Uterus (tissue), 2 donors: ENCODE measurements at regions not wholly inside any gene's neighbourhood (a gene's known extent, or its start where the extent isn't known, plus 50 kb on each side); places are given as distances from the start of the nearest gene placed in this dataset.

ENCODE experiments used
- POLR2A ChIP-seq, 2 donors: fragments of 450-650 bp; IDR thresholded peaks; one replicate each; pipeline ENCODE4 v1.6.1; 2016; ENCODE audit warnings: antibody characterized with exemption in 2 of 2, mild to moderate bottlenecking in 1 of 2, moderate library complexity in 1 of 2
- TF ChIP-seq, protein P1 (sequence below), 4 experiments: fragments of 200-600 bp in 2 of 4; fragments of 450-650 bp in 2 of 4; sonication (generic) in 2 of 4; IDR thresholded peaks; one replicate each; pipeline ENCODE4 v1.5.1; 2016 to 2019; ENCODE audit warnings: antibody characterized with exemption in 4 of 4, mild to moderate bottlenecking in 2 of 4, moderate library complexity in 1 of 4

DNA sequence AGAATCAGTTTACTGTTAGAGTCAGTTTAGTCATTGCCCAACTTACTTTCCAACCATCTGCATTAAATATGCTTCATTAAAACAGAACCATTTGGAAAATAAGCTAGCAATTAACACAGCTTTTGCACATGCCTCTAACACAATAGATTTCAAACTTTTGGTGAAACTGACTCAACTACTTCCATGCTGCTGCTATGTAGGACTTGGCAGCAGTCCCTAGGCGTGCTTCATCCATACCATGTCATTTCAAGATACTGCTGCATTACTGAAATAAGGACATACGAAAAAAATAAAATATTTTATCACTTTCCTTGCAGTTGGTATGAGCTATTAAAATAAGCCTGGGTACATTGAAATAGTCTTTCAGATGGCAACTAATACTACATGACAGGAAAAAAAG is 65.5 kb upstream of the SOX6 start:
- TF ChIP-seq, protein P1, sequence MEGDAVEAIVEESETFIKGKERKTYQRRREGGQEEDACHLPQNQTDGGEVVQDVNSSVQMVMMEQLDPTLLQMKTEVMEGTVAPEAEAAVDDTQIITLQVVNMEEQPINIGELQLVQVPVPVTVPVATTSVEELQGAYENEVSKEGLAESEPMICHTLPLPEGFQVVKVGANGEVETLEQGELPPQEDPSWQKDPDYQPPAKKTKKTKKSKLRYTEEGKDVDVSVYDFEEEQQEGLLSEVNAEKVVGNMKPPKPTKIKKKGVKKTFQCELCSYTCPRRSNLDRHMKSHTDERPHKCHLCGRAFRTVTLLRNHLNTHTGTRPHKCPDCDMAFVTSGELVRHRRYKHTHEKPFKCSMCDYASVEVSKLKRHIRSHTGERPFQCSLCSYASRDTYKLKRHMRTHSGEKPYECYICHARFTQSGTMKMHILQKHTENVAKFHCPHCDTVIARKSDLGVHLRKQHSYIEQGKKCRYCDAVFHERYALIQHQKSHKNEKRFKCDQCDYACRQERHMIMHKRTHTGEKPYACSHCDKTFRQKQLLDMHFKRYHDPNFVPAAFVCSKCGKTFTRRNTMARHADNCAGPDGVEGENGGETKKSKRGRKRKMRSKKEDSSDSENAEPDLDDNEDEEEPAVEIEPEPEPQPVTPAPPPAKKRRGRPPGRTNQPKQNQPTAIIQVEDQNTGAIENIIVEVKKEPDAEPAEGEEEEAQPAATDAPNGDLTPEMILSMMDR (IDR thresholded peaks at IDR 0.05): no peak
- no peak for TF ChIP-seq POLR2A (IDR thresholded peaks at IDR 0.05)
